HCT116 (cell line): ENCODE measurements at regions not wholly inside any gene's neighbourhood (a gene's known extent, or its start where the extent isn't known, plus 50 kb on each side); places are given as distances from the start of the nearest gene placed in this dataset.

Experiments
- ATAC-seq: fragments of 200-7000 bp; cut with Tn5 transposase; 2 replicates; pipeline ENCODE4 v1.9.1; 2020; ENCODE audit warnings: mild to moderate bottlenecking, moderate library complexity
- BruUV-seq: library from RNA; stranded (reverse); fragments of 400-500 nt; replicated peaks from 2 replicates; lab custom pipeline; 2021; lab: Mats Ljungman, UMichigan
- CTCF ChIA-PET: fragments of 300-600 bp; sonication (Branson Sonifier 250); formaldehyde crosslinking; loops from one replicate; lab custom pipeline; 2021; ENCODE audit warnings: antibody characterized with exemption; lab: Charles Lee
- POLR2A ChIA-PET: fragments of 300-600, 350-600 bp; sonication (Branson Sonifier 250); formaldehyde crosslinking; loops from one replicate; lab custom pipeline; 2021; ENCODE audit warnings: antibody characterized with exemption; lab: Charles Lee
- RAD21 ChIA-PET, 2 experiments: fragments of 300-600 bp; sonication (Branson Sonifier 250); formaldehyde crosslinking; loops; one replicate each; lab custom pipeline; 2023; ENCODE audit warnings: low total read pairs in 2 of 2; ENCODE audit not compliant: uncharacterized antibody in 2 of 2, unreplicated experiment in 2 of 2, low non-redundant PET in 1 of 2; lab: Charles Lee
- DNase-seq: peaks from one replicate; pipeline ENCODE4 v3.0.0-alpha.2; 2010; ENCODE audit warnings: low read depth, low spot score
- H2AFZ ChIP-seq: fragments of 200-600 bp; shearing (Covaris generic), sonication (generic); 2 replicates; pipeline ENCODE4 v1.6.1; 2017; ENCODE audit warnings: low read depth, mixed run types, mixed read lengths, antibody characterized with exemption, low read length; ENCODE audit not compliant: poor library complexity, severe bottlenecking
- H3K27ac ChIP-seq: 2 replicates; pipeline ENCODE4 v1.5.1; 2012; ENCODE audit warnings: low read depth, low read length
- H3K27me3 ChIP-seq: fragments of 200-600 bp; sonication (generic); 2 replicates; pipeline ENCODE4 v1.6.1; 2016; ENCODE audit warnings: mixed run types, low read length, mixed read lengths; ENCODE audit not compliant: insufficient read depth
- H3K36me3 ChIP-seq, 2 experiments: fragments of 200-500 bp in 1 of 2; fragments of 200-600 bp in 1 of 2; sonication (Bioruptor generic) in 1 of 2; sonication (generic) in 1 of 2; 2 replicates each; pipeline versions ENCODE4 v1.5.1 to v1.6.1; 2014 to 2016; ENCODE audit warnings: low read length in 2 of 2, inconsistent platforms in 1 of 2, mixed read lengths in 1 of 2, mixed run types in 1 of 2; ENCODE audit not compliant: insufficient read depth in 2 of 2, control insufficient read depth in 1 of 2
- H3K4me1 ChIP-seq, 2 experiments: fragments of 200-600 bp in 1 of 2; sonication (generic) in 1 of 2; 2 replicates each; pipeline versions ENCODE4 v1.5.1 to v1.6.1; 2012 to 2017; ENCODE audit warnings: low read length in 2 of 2, inconsistent platforms in 1 of 2, mild to moderate bottlenecking in 1 of 2, mixed read lengths in 1 of 2, mixed run types in 1 of 2, moderate library complexity in 1 of 2; ENCODE audit not compliant: insufficient read depth in 2 of 2, control insufficient read depth in 1 of 2
- H3K4me2 ChIP-seq: fragments of 200-600 bp; sonication (generic); 2 replicates; pipeline ENCODE4 v1.6.1; 2017; ENCODE audit warnings: mixed run types, low read length, mixed read lengths
- H3K4me3 ChIP-seq, 2 experiments: fragments of 200-600 bp in 1 of 2; sonication (generic) in 1 of 2; replicated peaks in 1 of 2; 2 replicates each; pipeline ENCODE4 v1.5.1; 2011 to 2016; ENCODE audit warnings: low read length in 2 of 2, control low read depth in 1 of 2, low read depth in 1 of 2, mild to moderate bottlenecking in 1 of 2, mixed read lengths in 1 of 2, mixed run types in 1 of 2
- H3K79me2 ChIP-seq: fragments of 200-600 bp; sonication (generic); 2 replicates; pipeline ENCODE4 v1.6.1; 2017; ENCODE audit warnings: mild to moderate bottlenecking, mixed run types, low read length, moderate library complexity, mixed read lengths; ENCODE audit not compliant: insufficient read depth
- H3K9ac ChIP-seq: fragments of 200-600 bp; sonication (generic); 2 replicates; pipeline ENCODE4 v1.6.1; 2016; ENCODE audit warnings: low read length, mixed read lengths
- H3K9me2 ChIP-seq: fragments of 200-600 bp; sonication (generic), shearing (Covaris generic); 2 replicates; pipeline ENCODE4 v1.6.1; 2017; ENCODE audit warnings: mixed run types, mild to moderate bottlenecking, moderate library complexity; ENCODE audit not compliant: insufficient read depth
- H3K9me3 ChIP-seq, 2 experiments: fragments of 200-500 bp in 1 of 2; fragments of 200-600 bp in 1 of 2; sonication (Bioruptor generic) in 1 of 2; sonication (generic) in 1 of 2; 2 replicates each; pipeline ENCODE4 v1.6.1; 2014 to 2017; ENCODE audit warnings: low read length in 2 of 2, mixed read lengths in 2 of 2, inconsistent platforms in 1 of 2, low read depth in 1 of 2, mild to moderate bottlenecking in 1 of 2, mixed run types in 1 of 2, moderate library complexity in 1 of 2; ENCODE audit not compliant: control insufficient read depth in 1 of 2, insufficient read depth in 1 of 2
- H4K20me1 ChIP-seq: fragments of 200-600 bp; sonication (generic), shearing (Covaris generic); 2 replicates; pipeline ENCODE4 v1.6.1; 2017; ENCODE audit warnings: mixed run types, mild to moderate bottlenecking, moderate library complexity; ENCODE audit not compliant: insufficient read depth
- CBX3 ChIP-seq: IDR thresholded peaks from 2 replicates; pipeline ENCODE4 v1.6.1; 2012; ENCODE audit warnings: low read depth
- CEBPB ChIP-seq: IDR thresholded peaks from 2 replicates; pipeline ENCODE4 v1.6.1; 2012; ENCODE audit warnings: low read depth
- EGR1 ChIP-seq: IDR thresholded peaks from 2 replicates; pipeline ENCODE4 v1.6.1; 2012; ENCODE audit warnings: low read depth
- ELF1 ChIP-seq: IDR thresholded peaks from 2 replicates; pipeline ENCODE4 v1.6.1; 2012; ENCODE audit warnings: low read depth, borderline replicate concordance
- FOSL1 ChIP-seq: IDR thresholded peaks from 2 replicates; pipeline ENCODE4 v1.6.1; 2012; ENCODE audit warnings: low read depth
- JUND ChIP-seq: IDR thresholded peaks from 2 replicates; pipeline ENCODE4 v1.6.1; 2012
- MAX ChIP-seq: IDR thresholded peaks from 2 replicates; pipeline ENCODE4 v1.6.1; 2012
- REST ChIP-seq: IDR thresholded peaks from 2 replicates; pipeline ENCODE4 v1.6.1; 2012; ENCODE audit warnings: low read depth
- TCF7L2 ChIP-seq: IDR thresholded peaks from 2 replicates; pipeline ENCODE4 v1.7.0; 2011; ENCODE audit warnings: borderline replicate concordance, inconsistent platforms; ENCODE audit not compliant: insufficient read depth, insufficient read length; ENCODE audit errors: extremely low read depth
- intact Hi-C: fragments of 100-400 bp; cut with micrococcal nuclease; formaldehyde crosslinking; loops from 2 replicates; pipeline ENCODE4 v1.10.0; 2022

- H3K79me2 ChIP-seq: no peaks in the 10 kb centered on the region
- H3K4me2 ChIP-seq: no peak overlapping the region
- H3K9ac ChIP-seq: no peak overlapping the region
- no peaks in the 10 kb centered on the region for H3K27me3 ChIP-seq
- ATAC-seq: no peak
- TF ChIP-seq JUND (no peak), EGR1 (no peak), MAX (no peak), REST (no peak), ELF1 (no peak), FOSL1 (no peak), CBX3 (no peak), TCF7L2 (no peak), CEBPB (no peak)
- TF ChIP-seq, all 23 proteins: peak for 0
- Histone ChIP-seq H3K4me1 (peaks cover 7 to 10% of the 10 kb centered on the region in 2 experiments; a peak in 3 of 4 replicates), H3K4me3 (no peak overlapping the region), H3K27ac (no peak overlapping the region), H4K20me1 (no peaks in the 10 kb centered on the region), H3K9me2 (no peaks in the 10 kb centered on the region), H3K36me3 (no peaks in the 10 kb centered on the region), H3K9me3 (no peaks in the 10 kb centered on the region), H2AFZ (no peak overlapping the region)
- intact Hi-C loops: no loop called here
- ChIA-PET POLR2A (no interaction called here), CTCF (no interaction called here), RAD21 (no interaction called here)
- no peak for DNase-seq
- no TSS peak for BruUV-seq
These were observed 112.4 kb downstream of the NRN1 start for GRCh38 chr6:5894357-5894756.
